SKM-1 treated with dmso at 0.1 percent for 144 hours (cell line): ENCODE measurements at regions not wholly inside any gene's neighbourhood (a gene's known extent, or its start where the extent isn't known, plus 50 kb on each side); places are given as distances from the start of the nearest gene placed in this dataset.
"Not testable (repeated sequence)": the region's sequence is repeated elsewhere in the genome, so short reads cannot be mapped to it uniquely, and the experiment has no call there.

Experiments used
- DNase-seq: peaks from one replicate; lab custom pipeline; 2025; ENCODE audit not compliant: unreplicated experiment; lab: John Stamatoyannopoulos, UW

DNA sequence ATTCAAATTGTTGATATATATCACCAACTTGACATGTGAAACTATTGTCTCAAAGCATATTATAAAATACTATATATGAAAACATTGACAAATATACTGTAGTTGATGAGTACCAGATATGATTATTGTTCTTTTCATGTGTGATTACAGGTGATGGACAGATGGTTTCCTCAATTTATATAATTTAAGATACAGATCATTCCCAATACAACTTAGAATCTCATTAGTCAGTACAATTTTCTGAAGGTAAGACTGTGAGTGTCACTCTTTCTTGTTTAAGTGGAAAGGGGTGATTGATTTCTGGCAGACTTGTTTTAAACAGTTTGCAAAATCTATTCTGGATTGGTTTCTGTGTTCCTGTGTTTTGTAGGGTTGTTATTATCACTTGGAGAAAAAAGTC is 498.8 kb downstream of the IRS2 start:
- no peak for DNase-seq

DNA sequence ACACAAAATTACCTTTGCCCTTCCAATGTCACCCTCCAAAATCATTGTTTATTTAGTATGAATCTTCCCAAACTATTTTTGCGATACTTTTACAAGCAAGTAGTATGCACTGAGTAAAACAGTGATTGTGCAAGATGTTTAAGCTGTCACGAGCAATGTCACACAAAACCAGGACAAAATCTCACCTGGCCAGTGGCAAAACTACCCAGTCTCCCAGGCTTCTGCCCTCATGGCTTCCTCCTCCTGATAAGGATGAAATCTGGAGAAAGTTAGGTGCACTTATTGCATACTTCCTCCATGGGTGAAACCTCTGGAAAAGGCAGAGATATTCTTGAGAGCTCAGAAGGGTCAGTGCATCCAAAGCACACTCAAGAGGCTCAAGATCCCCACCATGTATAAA is 500.8 kb downstream of the IRS2 start:
- DNase-seq = no peak

DNA sequence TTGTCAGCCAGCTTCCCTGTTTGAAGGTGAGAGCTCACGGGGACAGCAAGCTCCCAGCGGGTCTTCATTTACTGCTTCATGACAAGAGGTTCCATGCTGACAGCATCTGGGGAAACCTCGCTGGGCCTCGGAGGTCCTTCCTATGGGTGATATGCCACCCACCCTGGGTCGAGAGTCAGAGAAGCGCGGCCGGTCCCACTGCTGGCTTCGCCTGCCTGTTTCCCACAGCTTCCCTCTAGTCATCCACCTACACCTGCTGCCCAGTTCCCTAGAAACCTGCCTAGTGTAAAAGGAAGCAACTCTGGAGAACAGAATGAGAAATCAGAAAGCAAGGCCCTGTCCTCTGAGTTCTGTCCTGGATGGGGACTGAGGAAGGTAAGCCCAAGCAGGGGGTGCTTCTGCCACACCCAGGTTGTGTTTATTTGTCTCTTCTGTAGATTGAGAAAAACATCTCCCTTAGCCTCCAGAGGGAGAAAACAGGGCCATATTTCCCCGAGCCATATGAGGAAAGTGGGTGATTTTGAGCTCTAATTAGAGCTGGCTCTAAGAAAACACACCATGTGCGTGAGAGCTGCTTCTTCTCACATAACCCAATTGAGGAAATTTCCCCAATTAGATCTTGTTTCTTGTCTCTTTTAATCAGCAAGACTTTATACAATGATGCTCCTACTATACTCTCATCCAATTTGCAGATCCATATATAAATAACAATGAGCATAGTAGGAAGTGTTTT is 504.3 kb downstream of the IRS2 start:
- no peak for DNase-seq

DNA sequence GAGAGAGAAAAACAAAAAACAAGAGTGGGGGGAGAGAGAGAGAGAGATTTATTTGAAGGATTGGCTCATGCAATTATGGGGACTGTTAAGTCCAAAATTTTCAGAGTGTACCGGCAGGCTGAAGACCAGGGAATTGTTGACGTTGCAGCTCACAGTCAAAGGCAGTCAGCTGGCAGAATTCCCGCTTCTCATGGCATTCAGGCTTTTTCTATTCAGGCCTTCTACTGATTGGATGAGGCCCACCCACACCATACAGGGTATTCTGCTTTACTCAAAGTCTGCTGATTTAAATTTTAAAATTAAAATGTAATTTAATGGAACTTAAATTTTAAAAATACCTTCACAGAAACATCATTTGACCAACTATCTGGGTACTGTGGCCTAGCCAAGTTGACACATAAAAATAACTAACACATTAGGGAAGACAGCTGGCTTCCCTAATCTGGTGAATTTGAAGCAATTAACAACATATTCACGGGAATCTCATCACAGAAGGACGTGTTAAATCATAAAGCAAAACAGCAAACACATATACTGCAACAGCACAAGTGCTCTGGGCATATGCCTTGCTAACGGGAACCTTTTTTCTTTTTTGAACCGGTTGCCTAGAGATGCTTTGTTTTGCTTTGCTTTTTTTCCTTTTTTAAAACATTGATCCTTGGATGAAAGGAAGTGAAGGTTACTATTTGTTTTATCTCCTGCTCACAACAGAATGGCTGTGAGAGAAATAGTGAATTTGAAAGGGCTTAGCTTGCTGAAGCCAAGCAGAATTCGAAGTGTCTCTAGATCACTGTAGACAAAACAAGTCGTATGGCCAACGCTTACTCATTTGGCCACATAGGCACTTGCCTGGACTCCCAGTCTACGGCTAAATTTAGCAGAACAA is 505.1 kb downstream of the IRS2 start:
- DNase-seq = no peak

DNA sequence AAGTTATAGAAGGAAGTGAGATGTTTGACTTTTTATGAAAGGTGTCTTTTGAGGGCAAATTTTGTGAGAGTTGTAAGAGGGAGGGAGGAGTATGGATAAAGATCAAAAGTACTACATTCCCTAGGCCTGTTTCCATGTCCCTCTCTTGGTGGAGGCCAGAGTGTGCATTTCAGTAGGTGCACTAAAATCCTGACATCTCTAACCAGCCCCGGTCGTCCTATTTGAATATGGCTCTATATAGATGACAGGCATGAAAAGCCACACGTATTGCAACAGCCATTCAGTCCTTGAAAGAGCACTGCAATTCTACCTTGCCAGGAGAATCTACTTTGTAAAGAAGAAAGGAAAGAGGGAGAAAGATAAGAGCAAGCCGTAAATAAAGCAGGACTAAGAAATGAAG is 510.1 kb downstream of the IRS2 start:
- DNase-seq = no peak

DNA sequence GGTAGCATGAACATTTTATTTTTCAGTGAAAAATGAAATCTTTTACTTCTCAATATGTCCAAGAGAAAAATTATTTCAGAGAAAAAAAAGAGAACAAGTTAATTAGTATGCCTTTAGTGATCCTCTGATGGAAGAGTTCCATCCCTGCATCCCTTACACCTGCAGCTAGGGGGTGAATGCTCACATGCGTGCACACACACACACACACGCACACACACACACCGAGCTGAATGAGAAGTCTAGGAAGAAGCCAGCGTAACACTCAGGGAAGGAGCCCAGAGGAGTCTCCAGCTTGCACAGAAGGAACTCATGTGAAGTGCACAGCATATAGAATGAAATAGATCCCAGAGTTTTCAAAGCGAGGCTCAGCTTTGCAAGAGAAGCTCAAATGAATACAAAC is 510.5 kb downstream of the IRS2 start:
- DNase-seq = no peak

DNA sequence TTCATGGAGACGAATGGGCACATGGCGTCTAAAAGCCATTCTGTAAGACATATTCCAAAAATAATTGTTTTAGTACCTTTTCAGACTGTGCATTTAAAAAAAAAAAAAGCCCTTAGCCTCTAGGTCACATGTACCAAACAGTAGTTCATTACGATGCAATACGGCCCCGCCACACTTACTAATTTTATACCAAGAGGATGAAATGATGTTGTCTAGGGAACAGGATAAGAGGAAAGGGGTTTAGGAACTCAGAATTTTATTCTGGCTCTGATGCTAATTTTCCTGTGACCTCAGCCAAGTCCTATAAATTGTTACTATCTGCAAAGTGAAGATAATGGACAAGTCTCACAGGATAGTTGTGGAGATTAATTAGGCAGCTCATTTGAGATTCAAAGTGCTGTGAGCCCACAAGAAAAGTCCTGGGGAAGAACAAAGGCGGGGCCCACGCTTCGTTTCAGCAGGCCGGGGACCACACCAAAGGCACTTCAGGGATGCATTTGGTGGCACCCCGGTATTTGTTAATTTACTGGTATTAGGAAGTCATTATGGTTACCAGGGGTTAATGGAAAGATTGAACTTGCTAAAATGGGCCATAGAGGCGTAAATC is 511.1 kb downstream of the IRS2 start:
- no peak for DNase-seq

DNA sequence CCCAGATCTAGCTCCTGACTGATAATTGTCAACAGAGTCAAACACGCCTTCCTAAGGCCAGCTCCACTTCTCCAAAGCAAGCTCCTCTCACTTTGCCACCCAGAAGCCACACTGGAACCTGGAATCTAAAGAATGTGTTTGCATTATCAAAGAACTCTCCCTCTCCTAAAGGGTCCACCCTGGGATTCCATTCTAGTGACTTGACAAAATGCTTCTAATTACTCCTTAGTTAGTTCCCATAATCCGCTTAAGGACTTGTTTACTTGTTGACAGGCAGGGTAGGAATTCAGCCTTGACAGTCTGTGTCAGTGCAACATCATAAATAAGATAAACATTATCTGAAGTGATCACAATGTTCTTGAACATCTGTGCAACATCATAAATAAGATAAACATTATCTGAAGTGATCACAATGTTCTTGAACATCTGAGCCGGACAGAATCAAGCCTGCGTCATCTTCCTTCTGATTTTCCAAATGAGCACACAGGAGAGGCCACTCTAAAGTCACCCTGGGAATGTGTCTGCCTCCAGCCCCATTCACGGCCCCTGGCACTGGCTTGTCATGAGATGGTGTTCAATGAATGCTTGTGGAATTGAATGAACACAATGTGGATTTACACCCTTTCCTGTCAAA is 512.1 kb downstream of the IRS2 start:
- no peak for DNase-seq

DNA sequence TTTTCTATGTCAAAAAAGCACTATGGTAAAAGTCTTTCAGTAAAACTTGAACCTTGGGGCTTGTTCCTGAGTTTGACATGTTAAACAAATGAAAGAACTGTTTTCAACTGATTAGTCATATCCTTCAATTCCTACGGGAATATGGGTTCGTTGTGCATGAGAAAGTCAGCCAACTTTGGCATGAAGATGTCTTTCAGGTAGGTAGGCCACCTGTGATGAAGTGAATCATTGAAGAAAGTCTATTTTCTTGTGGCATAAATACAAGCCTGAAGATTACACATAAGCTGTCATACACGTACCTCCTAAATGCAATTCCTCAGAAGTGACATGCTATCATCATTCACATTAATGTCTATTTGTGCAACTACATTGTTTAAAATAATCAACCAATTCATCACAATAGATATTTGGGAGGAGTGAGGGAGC is 513.0 kb downstream of the IRS2 start:
- DNase-seq = no peak

DNA sequence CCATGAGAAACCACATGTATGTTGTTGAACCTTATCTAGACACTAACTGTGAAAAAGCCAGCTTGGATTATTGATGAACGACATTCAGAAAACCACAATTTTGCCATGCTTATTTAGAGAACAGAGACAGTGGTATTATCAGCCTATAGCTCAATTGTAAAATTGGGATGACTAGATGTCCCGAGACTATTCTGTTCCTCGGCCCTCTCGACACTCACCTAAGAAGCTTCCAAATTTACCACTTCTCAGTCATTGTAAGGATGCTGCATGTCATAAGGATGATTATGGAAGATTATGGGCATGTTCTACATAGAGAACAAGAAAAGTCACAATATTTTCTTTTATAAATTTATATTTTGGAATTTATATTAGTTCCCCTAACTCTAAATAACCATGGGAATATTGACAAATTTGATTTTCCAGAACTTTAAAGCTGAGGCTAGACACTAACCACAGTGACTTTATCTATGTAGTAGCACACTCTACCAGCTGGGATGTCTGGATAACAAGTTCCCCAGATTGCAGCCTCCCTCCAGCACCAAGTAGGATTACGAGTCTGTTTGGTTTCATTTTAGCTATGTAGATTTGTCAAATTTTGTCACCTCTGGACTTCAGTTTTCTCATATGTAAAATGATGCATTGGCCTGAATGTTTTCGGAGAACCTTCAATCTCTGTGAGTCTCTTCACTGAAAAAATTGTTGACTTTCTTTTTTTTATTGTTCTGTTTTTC is 513.6 kb downstream of the IRS2 start:
- no peak for DNase-seq

DNA sequence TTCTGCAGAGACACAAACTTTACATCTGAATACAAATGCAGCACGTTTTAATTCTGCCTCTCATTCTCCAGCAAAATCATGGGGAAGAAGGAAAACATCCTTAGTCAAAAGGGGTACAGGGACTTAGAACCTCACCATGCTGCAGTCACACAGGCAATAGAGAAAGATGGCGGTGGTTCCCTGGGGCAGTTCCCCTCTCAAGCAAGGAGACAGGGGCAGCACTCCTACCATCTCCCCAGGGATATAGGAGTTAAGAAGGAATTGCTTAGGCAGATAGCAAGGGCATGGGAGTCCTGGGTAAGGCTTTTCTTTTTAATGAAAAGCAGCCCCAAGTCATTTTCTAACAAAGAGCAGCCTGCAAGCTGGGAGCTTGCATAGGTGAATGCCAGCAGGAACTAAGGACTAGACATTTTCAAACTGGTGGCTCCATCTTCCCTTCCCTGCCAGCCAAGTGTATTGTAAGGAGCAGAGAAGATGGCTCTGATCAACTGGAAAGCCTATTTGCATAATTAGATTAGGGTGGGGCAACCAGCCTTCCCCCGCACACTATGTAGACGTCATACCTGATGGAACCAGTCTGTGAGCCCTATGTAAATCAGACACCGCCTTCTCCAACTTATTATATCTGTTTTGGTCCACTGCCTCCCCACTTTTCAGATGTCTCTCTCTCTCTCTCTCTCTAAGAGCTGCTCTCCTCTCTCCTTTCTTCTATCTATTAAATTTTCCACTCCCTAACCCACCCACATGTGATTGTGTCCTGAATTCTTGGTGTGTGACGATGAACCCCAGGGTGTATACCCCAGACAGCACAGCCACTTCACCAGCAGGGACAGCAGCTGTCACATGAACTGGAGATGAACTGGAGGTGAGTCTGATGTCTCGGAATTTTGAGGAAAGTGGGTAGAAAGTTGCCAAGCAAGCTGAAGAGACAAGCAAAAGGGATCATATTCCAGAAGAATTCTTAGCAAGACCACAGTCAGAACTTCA is 514.5 kb downstream of the IRS2 start:
- no peak for DNase-seq

DNA sequence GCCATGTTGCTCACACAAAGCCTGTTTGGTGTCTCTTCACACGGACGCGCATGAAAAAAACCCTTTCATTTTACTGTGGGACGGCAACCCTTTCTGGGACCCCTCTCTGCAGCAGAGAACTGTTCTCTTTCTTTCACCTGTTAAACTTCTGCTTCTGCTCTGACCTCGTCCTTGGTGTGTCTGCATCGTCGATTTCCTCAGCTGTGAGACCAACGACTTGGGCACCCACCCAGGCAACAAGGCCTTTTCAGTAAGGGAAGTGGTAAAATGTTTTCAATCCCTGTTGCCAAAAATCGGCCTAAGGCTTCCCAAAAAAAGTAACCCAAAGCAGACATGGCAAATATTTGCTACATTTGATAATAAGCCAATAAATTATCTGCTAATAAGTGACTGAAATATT is 515.3 kb downstream of the IRS2 start:
- no peak for DNase-seq

DNA sequence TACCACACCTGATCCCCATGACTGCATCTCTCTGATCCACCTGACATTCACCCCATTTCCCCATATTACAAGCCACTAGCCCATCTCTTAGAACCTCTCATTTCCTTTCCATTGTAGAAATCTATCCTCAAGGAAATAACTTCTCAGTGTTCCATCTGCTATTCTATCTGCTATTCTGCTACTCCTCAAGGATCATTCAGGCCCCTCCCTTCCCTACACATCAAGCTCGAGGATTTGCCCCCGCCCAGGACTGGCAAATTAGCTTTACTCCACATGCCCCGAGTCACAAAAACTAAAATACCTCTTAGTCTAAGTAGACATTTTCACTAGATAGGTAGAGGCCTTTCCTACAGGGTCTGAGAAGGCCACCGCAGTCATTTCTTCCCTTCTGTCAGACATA is 517.0 kb downstream of the IRS2 start:
- DNase-seq = not testable (repeated sequence)

DNA sequence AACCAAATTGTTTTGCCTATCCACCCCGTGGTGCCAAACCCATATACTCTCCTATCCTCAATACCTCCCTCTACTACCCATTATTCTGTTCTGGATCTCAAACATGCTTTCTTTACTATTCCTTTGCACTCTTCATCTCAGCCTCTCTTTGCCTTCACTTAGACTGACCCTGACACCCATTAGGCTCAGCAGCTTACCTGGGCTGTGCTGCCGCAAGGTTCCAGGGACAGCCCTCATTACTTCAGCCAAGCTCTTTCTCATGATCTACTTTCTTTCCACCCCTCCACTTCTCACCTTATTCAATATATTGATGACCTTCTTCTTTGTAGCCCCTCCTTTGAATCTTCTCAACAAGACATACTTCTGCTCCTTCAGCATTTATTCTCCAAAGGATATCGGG is 517.9 kb downstream of the IRS2 start:
- not testable (repeated sequence) for DNase-seq

DNA sequence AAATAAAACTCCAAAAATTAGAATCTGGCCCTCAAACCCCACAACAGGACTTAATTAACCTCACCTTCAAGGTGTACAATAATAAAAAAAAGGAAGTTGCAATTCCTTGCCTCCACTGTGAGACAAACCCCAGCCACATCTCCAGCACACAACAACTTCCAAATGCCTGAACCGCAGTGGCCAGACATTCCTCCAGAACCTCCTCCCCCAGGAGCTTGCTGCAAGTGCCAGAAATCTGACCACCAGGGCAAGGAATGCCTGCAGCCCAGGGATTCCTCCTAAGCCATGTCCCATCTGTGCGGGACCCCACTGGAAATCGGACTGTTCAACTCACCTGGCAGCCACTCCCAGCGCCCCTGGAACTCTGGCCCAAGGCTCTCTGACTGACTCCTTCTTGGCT is 519.0 kb downstream of the IRS2 start:
- DNase-seq = not testable (repeated sequence)

DNA sequence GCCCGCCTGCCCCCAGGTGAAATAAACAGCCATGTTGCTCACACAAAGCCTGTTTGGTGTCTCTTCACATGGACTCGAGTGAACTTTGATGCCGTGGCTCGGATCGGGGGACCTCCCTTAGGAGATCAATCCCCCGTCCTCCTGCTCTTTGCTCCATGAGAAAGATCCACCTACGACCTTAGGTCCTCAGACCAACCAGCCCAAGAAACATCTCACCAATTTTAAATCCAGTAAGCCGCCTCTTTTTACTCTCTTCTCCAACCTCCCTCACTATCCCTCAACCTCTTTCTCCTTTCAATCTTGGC is 521.0 kb downstream of the IRS2 start:
- DNase-seq = not testable (repeated sequence)

DNA sequence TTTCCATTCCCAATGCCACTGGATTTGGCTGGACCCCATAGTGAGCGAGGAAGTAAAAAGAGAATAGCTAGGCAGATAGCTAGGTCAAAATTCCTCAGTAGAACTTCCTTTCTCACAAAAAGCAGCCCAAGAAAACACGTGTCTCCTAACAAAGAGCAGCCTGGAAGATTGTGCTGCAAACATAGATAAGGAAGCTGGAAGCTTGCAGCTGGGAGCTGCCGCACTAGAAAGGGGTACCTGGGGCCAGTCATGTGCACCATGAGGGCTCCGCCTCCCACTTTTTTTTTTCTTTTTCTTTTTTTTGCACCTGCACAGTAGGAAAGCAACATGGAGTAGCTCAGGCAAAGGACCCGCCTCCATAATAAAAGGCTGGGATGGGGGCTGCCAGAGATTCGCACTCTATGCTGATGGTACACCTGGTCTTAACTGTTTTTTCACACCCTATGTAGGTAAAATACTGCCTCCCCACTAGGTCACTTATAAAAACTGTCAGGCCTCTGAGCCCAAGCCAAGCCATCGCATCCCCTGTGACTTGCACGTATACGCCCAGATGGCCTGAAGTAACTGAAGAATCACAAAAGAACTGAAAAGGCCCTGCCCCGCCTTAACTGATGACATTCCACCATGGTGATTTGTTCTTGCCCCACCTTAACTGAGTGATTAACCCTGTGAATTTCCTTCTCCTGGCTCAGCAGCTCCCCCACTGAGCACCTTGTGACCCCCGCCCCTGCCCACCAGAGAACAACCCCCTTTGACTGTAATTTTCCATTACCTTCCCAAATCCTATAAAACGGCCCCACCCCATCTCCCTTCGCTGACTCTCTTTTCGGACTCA is 521.6 kb downstream of the IRS2 start:
- not testable (repeated sequence) for DNase-seq

DNA sequence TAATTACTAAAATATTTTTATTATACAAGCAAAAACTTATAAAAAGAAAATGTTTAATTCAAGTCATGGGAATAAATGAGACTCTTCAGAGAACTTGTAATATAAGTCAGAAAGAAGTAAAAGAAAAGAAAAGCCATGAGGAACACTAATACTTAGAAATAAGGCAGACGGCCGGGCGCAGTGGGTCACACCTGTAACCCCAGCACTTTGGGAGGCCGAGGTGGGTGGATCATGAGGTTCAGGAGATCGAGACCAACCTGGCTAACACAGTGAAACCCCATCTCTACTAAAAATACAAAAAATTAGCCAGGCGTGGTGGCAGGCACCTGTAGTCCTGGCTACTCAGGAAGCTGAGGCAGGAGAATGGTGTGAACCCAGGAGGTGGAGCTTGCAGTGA is 528.6 kb downstream of the IRS2 start:
- not testable (repeated sequence) for DNase-seq
